Psoas muscle (tissue), 7 donors: ENCODE measurements at regions not wholly inside any gene's neighbourhood (a gene's known extent, or its start where the extent isn't known, plus 50 kb on each side); places are given as distances from the start of the nearest gene placed in this dataset.

Experiments used
- ATAC-seq, 4 donors: fragments of 200-7000 bp; cut with Tn5 transposase; one replicate each; pipeline ENCODE4 v1.9.1; 2020; ENCODE audit warnings: moderate library complexity in 3 of 4, mild to moderate bottlenecking in 2 of 4
- DNase-seq, 2 donors: peaks; one replicate each; pipeline ENCODE4 v3.0.0-alpha.2; 2020
- H3K27ac ChIP-seq: fragments of 200-600 bp; one replicate; pipeline ENCODE4 v1.8.0; 2022
- H3K27me3 ChIP-seq, 3 donors: fragments of 200-600 bp in 1 of 3; one replicate each; pipeline versions ENCODE4 v1.6.1 to v1.8.0; 2013 to 2022; ENCODE audit warnings: low read length in 2 of 3, mild to moderate bottlenecking in 2 of 3, moderate library complexity in 1 of 3; ENCODE audit not compliant: insufficient read depth in 3 of 3
- H3K36me3 ChIP-seq, 2 donors: fragments of 200-600 bp in 1 of 2; one replicate each; pipeline versions ENCODE4 v1.6.1 to v1.8.0; 2013 to 2022; ENCODE audit warnings: low read depth in 1 of 2, mild to moderate bottlenecking in 1 of 2, moderate library complexity in 1 of 2; ENCODE audit not compliant: insufficient read depth in 1 of 2
- H3K4me1 ChIP-seq: fragments of 200-600 bp; one replicate; pipeline ENCODE4 v1.8.0; 2022
- H3K4me3 ChIP-seq: fragments of 200-600 bp; one replicate; pipeline ENCODE4 v1.8.0; 2022; ENCODE audit warnings: mild to moderate bottlenecking
- H3K9me3 ChIP-seq: fragments of 200-600 bp; one replicate; pipeline ENCODE4 v1.8.0; 2022
- WGBS, 3 donors: extraction: QIAGEN DNeasy Blood & Tissue Kit; methylation state at CpG; one replicate each; pipeline versions ENCODE4 v1.1.6 to v1.1.7; 2013; 5-methylcytosine and 5-hydroxymethylcytosine counted together
- intact Hi-C, 2 donors: fragments of 100-400 bp; cut with DNase I; formaldehyde crosslinking; loops; one replicate each; pipeline versions ENCODE4 v1.11.0 to v1.14.2; 2022
- TF ChIP-seq, protein P1 (sequence below): fragments of 200-600 bp; IDR thresholded peaks from one replicate; pipeline ENCODE4 v1.8.0; 2022; ENCODE audit warnings: antibody characterized with exemption
- donor health status: healthy with polysubstance abuse.
- donor health status: DM: no; HTN: no; CAD: no; lungs with moderate emphysema.
- donor health status: Bipolar disorder and iron deficiency.
- donor health status: healthy.
- donor health status: DM: yes; HTN: yes; CAD: no.
- donor health status: DM: no; HTN: no; CAD: no.
- donor health status: DM: yes; HTN: yes; CAD: no.

GRCh38 chr7:142364551-142364950, 106.7 kb upstream of the PRSS58 start:
- Histone ChIP-seq H3K4me1 (no peaks in the 10 kb centered on the region), H3K36me3 (no peaks in the 10 kb centered on the region), H3K4me3 (no peak overlapping the region), H3K27me3 (no peaks in the 10 kb centered on the region), H3K27ac (no peak overlapping the region), H3K9me3 (peaks cover 5% of the 10 kb centered on the region)
- ATAC-seq, result no peak
- intact Hi-C loops, result no loop called here
- TF ChIP-seq, protein P1, sequence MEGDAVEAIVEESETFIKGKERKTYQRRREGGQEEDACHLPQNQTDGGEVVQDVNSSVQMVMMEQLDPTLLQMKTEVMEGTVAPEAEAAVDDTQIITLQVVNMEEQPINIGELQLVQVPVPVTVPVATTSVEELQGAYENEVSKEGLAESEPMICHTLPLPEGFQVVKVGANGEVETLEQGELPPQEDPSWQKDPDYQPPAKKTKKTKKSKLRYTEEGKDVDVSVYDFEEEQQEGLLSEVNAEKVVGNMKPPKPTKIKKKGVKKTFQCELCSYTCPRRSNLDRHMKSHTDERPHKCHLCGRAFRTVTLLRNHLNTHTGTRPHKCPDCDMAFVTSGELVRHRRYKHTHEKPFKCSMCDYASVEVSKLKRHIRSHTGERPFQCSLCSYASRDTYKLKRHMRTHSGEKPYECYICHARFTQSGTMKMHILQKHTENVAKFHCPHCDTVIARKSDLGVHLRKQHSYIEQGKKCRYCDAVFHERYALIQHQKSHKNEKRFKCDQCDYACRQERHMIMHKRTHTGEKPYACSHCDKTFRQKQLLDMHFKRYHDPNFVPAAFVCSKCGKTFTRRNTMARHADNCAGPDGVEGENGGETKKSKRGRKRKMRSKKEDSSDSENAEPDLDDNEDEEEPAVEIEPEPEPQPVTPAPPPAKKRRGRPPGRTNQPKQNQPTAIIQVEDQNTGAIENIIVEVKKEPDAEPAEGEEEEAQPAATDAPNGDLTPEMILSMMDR, result no peak
- 28 to 50% (median 33%) methylated on average over 1 of the region's 1 CpG for WGBS, 3 donors
- DNase-seq, result no peak

- Histone ChIP-seq H3K27me3 (no peaks in the 10 kb centered on the region), H3K4me3 (no peak overlapping the region), H3K27ac (no peak overlapping the region), H3K36me3 (no peaks in the 10 kb centered on the region), H3K9me3 (no peaks in the 10 kb centered on the region), H3K4me1 (peaks cover 5% of the 10 kb centered on the region)
- DNase-seq (no peak), ATAC-seq (no peak)
- intact Hi-C loops, result no loop called here
- TF ChIP-seq, protein P1, result no peak
- WGBS, 3 donors, result 72 to 81% (median 74%) methylated on average over 3 of the region's 3 CpGs
Measured at GRCh38 chr7:142362349-142362748, 104.5 kb upstream of the PRSS58 start.

DNA sequence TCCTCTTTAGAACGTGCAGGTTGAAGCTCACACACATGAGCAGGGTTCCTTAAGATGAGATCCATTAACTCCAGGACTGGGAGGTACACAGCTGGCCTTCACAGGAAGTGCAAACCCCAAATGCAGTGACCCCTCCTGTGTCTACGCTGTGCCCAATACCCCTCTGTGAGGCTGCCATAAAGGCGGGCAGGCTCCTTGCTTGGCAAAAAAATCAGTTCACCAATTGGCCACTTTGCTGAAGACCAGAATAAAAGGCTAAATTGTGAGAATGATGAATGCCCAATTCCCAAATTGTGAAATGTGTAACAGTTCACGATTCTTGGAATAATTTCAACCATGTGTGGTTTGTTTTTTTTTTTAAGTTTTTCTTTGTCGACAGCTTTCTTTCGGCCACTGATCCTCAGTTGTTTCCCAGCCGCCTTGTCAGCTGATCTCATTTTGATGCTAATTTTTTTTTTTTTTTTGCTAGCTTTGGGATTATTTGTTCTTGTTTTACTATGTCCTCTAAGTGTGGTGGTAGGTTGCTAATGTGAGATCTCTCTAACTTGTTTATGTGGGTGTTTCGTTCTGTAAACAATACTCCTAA, 101.9 kb upstream of the PRSS58 start:
- no peaks in the 10 kb centered on the region for H3K27me3 ChIP-seq
- WGBS, 3 donors, result 48 to 61% (median 50%) methylated on average over 8 of the region's 8 CpGs
- DNase-seq, result no peak
- no peaks in the 10 kb centered on the region for H3K9me3 ChIP-seq
- intact Hi-C loops, result loop anchor here (10.0 kb wide), 2 partner anchors 45 to 125 kb away; no protein-coding TSS in a partner anchor
- H3K4me3 ChIP-seq, result no peak overlapping the region
- no peaks in the 10 kb centered on the region for H3K36me3 ChIP-seq
- peak in 1 of 4 donors; percentile 28 for ATAC-seq
- H3K4me1 ChIP-seq, result peaks cover 5% of the 10 kb centered on the region
- TF ChIP-seq, protein P1, result no peak
- H3K27ac ChIP-seq, result no peak overlapping the region

- Histone ChIP-seq H3K36me3 (no peaks in the 10 kb centered on the region), H3K27ac (no peak overlapping the region), H3K27me3 (no peaks in the 10 kb centered on the region), H3K4me3 (no peak overlapping the region), H3K9me3 (no peaks in the 10 kb centered on the region), H3K4me1 (peaks cover 5% of the 10 kb centered on the region)
- DNase-seq (no peak), ATAC-seq (peak; percentile 77 to 94 (median 84))
- intact Hi-C loops, result loop anchor here (10.0 kb wide), 2 partner anchors 47 to 127 kb away; no protein-coding TSS in a partner anchor
- 13 to 24% (median 15%) methylated on average over 2 of the region's 2 CpGs for WGBS, 3 donors
- TF ChIP-seq, protein P1, result peak; percentile 73
Measured at GRCh38 chr7:142357953-142358520, 100.2 kb upstream of the PRSS58 start.
